CD4-positive, alpha-beta T cell treated with Interleukin-1 beta for 1 hour (primary cell): ENCODE measurements at regions not wholly inside any gene's neighbourhood (a gene's known extent, or its start where the extent isn't known, plus 50 kb on each side); places are given as distances from the start of the nearest gene placed in this dataset.

Source experiments
- DNase-seq, 2 donors: peaks; one replicate each; pipeline ENCODE4 v3.0.0-alpha.2; 2020 to 2022

GRCh38 chr16:86377251-86378022, 132.9 kb upstream of the FOXF1 start:
- no peak for DNase-seq

DNA sequence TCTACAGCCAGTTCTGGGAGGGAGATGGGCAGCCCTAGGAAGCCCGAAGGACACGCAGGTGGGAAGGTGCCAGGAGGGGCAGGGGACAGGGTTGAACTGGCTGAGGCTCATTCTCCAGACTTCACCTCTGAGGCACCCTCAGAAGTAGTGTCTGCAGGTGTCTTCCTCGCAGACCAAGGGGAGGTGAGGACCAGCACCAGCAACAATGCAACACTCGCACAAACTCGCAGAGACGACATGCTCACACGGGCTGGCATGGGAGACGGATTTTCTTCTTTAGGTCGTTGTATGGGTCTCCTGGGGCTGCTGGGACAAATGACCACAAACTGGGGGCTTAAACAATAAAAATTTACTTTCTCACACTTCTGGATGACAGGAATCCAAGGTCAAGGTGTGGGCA, 132.2 kb upstream of the FOXF1 start:
- no peak for DNase-seq

DNA sequence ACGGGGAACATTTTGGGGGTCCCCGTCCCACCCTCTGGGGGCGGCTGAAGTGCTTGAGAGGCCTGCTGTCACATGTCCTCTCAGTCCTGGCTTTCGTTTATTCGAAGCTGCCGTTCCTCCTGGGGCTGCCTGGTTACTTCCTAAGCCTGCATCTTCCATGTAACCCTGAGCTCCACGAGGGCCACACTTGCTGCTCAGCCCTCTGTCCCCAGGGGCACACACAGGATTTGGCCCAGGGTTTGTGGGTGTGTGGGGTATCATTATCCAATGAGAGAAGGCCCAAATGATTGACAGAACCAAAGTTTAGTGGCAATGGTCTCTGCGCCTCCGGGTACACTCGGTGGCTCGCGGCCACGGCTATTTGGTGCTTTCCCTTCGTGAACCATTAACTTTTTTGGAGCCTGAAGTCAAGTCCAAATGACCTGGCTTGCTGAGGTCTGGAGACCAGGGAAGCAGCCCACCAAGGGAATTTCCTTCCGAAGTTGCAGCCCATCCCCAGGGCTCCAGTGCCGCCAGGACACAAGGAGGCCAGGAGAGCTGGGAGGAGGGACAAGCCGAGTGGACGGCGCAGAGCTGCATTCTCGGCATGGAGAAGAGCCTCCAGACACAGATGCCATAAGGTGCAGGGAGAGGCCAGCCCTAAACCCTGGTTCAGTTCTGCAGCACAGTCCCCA, 131.4 kb upstream of the FOXF1 start:
- DNase-seq: no peak

DNA sequence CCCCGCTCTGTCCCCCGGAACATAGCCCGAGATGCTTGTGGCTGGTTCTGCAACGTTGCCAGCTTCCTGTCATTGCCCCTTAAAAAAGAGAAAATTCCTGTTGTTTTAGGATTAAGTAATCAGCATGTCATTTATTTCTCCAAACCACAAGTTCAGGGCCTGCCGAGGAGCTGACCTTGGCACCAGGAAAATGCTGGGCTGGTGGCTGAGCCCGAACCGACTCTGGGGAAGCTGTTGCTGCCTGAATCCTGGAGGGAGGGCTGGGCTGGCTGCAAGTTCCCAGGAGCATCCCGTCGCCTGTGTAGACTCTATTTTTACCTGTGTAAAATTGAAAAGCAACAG, 130.9 kb upstream of the FOXF1 start:
- no peak for DNase-seq

DNA sequence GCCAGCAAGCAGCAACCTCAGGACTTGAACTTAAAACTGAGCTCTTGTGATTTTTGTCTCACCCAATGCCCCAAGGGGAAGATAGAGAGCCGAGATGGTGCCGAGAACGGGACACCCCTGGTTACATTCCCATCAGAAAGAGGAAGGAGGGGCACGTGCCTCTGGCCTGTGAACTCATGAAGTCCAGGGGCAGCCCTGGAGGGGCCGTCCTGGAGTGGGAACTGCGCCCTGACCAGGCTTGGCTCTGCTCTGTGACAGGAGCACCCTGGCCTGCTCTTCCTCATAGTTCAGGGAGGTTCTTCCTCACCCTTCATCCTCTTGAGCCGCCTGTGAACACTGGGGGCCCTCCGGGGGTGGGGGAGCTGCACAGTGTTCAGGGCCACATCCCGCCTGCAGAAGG, 130.3 kb upstream of the FOXF1 start:
- DNase-seq: no peak

- no peak for DNase-seq
These were observed 128.8 kb upstream of the FOXF1 start for GRCh38 chr16:86381491-86381890.

DNA sequence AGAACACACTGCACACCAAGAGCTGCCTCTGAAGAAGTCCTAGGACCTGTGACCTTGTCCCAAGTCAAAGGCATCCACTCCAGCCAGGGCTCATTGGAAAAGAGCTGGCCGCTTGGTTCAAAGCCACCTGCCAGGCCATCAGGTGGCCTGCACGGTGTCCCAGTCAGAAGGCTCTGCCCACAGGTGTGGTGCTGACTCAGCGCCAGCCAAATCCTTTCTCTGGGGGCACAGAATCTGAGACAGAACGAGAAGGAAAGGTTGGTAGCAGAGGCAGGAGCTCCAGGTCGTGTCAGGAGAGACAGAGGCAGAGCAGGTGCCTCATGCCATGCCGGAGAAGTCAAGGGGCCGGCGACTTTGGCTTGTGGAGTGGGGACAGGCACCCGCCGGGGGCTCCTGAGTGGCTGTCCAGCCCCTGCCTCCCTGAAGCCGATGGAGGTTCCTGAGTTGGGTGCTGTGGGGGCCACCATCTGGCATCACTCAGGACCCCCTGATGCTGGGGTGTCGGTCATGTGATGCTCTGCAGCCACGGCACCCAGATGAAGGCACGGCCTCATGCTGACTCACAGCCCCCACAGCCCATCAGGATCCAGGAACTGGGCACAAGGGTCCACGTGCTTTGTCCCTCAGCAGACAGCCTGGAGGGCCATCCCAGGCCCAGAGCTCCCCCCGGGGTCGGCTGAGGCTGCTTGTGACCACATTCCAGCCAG, 128.1 kb upstream of the FOXF1 start:
- no peak for DNase-seq

DNA sequence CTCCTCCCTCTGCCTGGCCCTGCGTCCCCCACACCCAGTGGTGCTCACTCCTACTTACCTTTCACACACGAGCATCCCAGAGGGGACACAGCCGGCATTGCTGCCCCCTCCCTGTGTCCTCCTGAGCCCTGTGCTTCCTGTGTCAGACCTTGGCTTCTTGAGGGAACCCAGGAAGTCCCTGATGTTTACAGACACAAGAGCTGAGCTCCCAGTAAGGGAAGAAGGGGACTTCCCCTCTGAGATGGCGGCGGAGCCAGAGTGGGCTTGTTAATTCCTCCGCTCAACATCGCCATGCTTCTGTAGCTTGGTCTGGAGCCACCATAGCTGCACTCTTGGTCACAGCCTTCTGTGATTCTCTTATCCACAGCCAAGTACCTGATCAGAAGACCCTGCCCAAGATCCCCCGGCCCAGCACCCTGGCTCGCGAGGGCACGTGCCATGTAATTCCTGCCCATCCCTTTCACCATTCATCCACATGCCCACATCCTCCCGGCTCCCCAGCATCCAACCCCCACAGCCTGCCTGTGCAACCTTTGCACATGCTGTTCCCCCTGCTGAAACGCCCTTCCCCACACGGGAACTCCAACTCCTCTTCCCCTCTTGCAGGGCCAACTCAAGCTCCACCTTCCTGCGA, 127.4 kb upstream of the FOXF1 start:
- no peak for DNase-seq

GRCh38 chr16:86383488-86384262, 126.7 kb upstream of the FOXF1 start:
- no peak for DNase-seq

- DNase-seq: no peak
These were observed 126.1 kb upstream of the FOXF1 start for GRCh38 chr16:86384263-86384649.

DNA sequence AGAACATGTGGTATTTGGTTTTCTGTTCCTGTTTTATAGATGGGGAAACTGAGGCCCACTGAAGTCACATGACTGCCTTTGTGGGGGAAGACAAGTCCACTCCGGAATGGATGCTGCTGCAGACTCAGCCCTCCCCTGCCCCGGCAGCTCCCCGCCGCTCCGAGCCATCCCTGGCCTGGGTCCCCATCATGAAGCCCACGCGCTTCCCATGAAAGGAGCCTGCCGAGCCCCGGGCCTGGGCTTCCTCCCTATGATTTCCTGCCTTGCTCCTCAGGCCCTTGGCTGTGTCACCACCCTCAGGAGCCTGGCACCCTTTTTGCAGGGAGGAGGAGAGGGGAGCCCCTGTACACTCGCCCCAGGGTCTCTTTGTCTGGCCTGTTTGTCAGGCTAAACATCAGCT, 125.3 kb upstream of the FOXF1 start:
- no peak for DNase-seq

DNA sequence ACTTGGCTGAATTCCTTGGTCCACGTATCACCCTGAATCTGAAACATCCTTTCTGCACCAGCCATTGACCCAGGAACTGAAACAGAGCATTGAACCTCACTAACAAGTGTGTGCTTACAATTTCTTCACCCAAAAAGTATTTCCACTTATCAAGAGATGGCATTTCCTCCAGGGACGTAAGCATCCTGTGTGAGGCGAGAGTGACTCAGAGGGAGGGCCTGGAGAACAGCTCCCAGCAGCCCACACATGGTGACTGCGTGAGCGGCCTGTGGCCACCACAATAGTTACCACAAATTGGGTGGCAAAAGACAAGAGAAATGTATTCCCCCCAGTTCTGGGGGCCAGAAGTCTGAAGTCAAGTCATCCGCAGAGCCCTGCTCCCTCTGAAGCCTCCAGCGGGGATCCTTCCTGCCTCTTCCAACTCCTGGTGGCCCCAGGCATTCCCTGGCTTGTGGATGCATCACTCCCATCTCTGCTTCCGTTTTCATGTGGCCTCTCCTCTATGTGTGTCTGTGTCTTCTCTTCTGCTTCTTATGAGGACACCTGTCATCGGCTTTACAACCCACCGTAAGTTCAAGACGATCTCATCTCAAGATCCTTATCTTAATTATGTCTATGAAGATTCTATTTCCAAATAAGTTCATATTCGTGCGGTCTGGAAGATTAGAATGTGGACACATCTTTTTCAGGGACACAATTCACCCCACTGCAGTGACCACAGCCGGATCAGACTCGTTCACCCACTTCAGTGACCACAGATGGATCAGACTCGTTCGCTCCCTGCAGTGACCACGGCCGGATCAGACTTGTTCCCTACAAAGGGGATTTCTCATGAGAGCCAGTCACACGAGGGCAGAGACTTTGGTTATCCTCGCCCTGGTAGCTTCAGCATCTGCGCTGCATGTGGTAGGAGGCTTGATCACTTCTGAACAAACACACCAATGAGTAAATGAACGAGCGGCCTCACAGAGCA, 122.6 kb upstream of the FOXF1 start:
- DNase-seq: no peak

DNA sequence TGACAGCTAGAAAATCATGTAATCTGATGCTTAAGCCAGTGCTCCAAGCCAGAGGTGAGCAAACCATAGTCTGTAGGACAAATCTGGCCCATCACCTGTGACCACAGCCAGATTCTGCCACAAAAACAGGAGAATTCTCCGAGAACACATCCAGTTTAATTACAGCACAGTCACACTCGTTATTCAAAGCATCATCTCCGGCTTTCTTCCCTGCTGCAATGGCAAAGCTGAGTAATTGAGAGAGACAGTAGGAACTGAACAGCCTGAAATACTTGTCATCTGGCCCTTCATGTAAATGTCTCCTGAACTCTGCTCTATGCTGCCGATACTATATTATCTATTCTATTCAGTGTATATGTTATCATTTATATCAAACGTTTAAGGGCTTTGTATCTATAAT, 121.4 kb upstream of the FOXF1 start:
- DNase-seq: no peak

DNA sequence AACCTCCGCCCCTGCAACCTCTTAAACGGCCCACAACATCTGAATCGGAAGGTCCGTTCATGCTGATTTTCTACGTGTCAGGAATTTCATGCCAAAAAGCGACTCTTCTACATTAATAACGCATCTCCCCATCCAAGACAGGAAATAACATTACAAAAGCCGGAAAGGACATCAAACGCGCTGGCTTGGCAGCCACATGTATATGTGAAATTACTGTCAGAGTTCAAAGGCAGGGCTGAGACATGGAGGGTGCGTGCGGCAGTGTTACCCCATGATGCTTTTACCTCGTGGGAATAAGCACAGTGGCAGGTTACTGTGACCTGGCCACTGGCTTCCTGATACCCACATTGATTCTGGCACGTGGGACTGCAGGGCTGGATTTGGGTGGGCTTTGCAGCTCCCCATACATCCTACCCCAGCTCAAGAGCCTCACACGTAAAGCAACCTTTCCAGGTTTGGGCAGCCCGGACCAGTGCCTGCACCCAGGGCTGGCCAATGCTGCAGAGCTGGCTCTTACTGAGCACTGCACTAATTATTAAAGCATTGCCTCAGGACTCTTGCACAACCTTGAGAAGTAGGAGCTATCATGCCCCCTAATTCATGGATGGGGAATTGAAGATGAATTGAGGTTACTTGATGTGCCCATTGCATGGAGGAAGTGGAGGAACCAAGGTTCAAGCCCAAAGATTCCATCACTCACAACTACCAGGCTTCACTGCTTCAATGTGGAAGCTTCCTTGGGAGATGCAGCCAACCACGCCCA, 120.6 kb upstream of the FOXF1 start:
- DNase-seq: no peak

GRCh38 chr16:86390335-86390734, 120.0 kb upstream of the FOXF1 start:
- DNase-seq: no peak

- no peak for DNase-seq
These were observed 118.8 kb upstream of the FOXF1 start for GRCh38 chr16:86391486-86391885.

- no peak for DNase-seq
These were observed 118.3 kb upstream of the FOXF1 start for GRCh38 chr16:86391984-86392383.

DNA sequence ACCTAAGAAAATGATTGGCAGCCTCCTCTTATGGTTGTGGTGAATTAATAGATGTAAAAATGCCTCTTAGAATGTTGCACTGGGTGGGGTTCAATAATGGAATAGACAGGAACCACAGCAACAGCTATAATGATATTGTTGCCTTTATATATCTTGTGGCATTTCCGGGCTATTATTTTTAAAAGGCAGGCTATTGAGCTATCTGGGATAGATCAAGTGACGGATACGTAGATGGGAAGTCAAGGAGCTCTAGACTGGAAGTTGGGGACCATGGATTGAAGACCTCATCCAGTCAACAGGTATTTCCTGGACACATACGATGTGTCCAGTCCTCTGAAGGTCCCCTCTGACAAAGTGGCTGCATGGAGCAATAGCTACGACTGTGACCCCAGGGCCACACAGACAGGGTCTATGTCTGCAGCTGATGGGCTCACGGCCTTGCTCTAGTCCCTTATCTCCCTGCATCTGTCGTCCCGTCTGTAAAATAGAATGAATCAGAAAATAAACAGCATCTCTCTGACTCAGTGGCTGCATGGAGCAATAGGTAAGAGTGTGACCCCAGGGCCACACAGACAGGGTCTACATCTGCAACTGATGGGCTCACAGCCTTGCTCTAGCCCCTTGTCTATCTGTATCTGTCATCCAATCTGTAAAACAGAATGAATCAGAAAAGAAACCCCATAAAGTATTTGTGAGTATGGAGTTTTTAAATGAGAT, 117.7 kb upstream of the FOXF1 start:
- no peak for DNase-seq

GRCh38 chr16:86393907-86394626, 116.3 kb upstream of the FOXF1 start:
- no peak for DNase-seq

GRCh38 chr16:86395477-86395876, 114.8 kb upstream of the FOXF1 start:
- DNase-seq: no peak
